ENCODE measurements at regions not wholly inside any gene's neighbourhood (a gene's known extent, or its start where the extent isn't known, plus 50 kb on each side); places are given as distances from the start of the nearest gene placed in this dataset.

GRCh38 chr9:13431692-13432091 lies 152.2 kb upstream of the MPDZ start:
- ChIA-PET CTCF (no interaction called here), POLR2A (no interaction called here)
- no peaks in the 10 kb centered on the region for H3K9me3 Mint-ChIP-seq
- H3K27me3 Mint-ChIP-seq: no peaks in the 10 kb centered on the region
- H3K36me3 Mint-ChIP-seq (ENCODE audit: low read depth): no peaks in the 10 kb centered on the region
- H3K4me1 Mint-ChIP-seq: no peaks in the 10 kb centered on the region
- no peak overlapping the region for H3K4me3 Mint-ChIP-seq
- DNase-seq: no peak
- H3K27ac Mint-ChIP-seq: no peak overlapping the region

- CTCF ChIA-PET: no interaction called here
These were observed 151.7 kb upstream of the MPDZ start for GRCh38 chr9:13431222-13431536.

GRCh38 chr9:13430368-13431221 lies 151.1 kb upstream of the MPDZ start:
- no peak overlapping the region for H3K27ac Mint-ChIP-seq
- no peaks in the 10 kb centered on the region for H3K27me3 Mint-ChIP-seq
- H3K4me3 Mint-ChIP-seq: no peak overlapping the region
- POLR2A ChIA-PET: no interaction called here
- H3K36me3 Mint-ChIP-seq (ENCODE audit: low read depth): no peaks in the 10 kb centered on the region
- CTCF ChIA-PET: no interaction called here
- no peaks in the 10 kb centered on the region for H3K4me1 Mint-ChIP-seq
- no peak for DNase-seq
- H3K9me3 Mint-ChIP-seq: no peaks in the 10 kb centered on the region

More at GRCh38 chr9:13431222-13431536, 151.7 kb upstream of the MPDZ start:
- Mint-ChIP-seq H3K36me3 (ENCODE audit: low read depth) (no peaks in the 10 kb centered on the region), H3K4me3 (no peak overlapping the region), H3K27me3 (no peaks in the 10 kb centered on the region), H3K9me3 (no peaks in the 10 kb centered on the region), H3K27ac (no peak overlapping the region), H3K4me1 (no peaks in the 10 kb centered on the region)
- POLR2A ChIA-PET: no interaction called here
- no peak for DNase-seq

- no peaks in the 10 kb centered on the region for H3K4me1 Mint-ChIP-seq
These were observed 150.1 kb upstream of the MPDZ start for GRCh38 chr9:13429301-13430190.

GRCh38 chr9:13428766-13429165 lies 149.3 kb upstream of the MPDZ start:
- Mint-ChIP-seq H3K27me3 (no peaks in the 10 kb centered on the region), H3K27ac (no peak overlapping the region), H3K4me3 (no peak overlapping the region), H3K4me1 (no peaks in the 10 kb centered on the region), H3K36me3 (ENCODE audit: low read depth) (no peaks in the 10 kb centered on the region), H3K9me3 (no peaks in the 10 kb centered on the region)
- ChIA-PET POLR2A (no interaction called here), CTCF (interaction anchor here (1.1 to 3.1 kb wide), 3 partner anchors 11 to 999 kb away, joined by 3 to 26 read pairs (median 6); no protein-coding TSS in a partner anchor)
- DNase-seq: no peak

More at GRCh38 chr9:13429301-13430190, 150.1 kb upstream of the MPDZ start:
- no peaks in the 10 kb centered on the region for H3K27me3 Mint-ChIP-seq
- DNase-seq: no peak
- ChIA-PET POLR2A (no interaction called here), CTCF (interaction anchor here (1.1 to 3.1 kb wide), 2 partner anchors 10 to 924 kb away, joined by 3 to 26 read pairs; no protein-coding TSS in a partner anchor)
- no peak overlapping the region for H3K4me3 Mint-ChIP-seq
- H3K27ac Mint-ChIP-seq: no peak overlapping the region
- no peaks in the 10 kb centered on the region for H3K9me3 Mint-ChIP-seq
- H3K36me3 Mint-ChIP-seq (ENCODE audit: low read depth): no peaks in the 10 kb centered on the region

- H3K27me3 Mint-ChIP-seq: no peaks in the 10 kb centered on the region
These were observed 148.1 kb upstream of the MPDZ start for GRCh38 chr9:13427587-13427986.

GRCh38 chr9:13426606-13427005 lies 147.1 kb upstream of the MPDZ start:
- CTCF ChIA-PET: interaction anchor here (1.6 to 3.1 kb wide), 3 partner anchors 10 to 927 kb away, joined by 5 to 26 read pairs (median 7); no protein-coding TSS in a partner anchor
- H3K9me3 Mint-ChIP-seq: no peaks in the 10 kb centered on the region
- no peaks in the 10 kb centered on the region for H3K27me3 Mint-ChIP-seq
- no peak for DNase-seq
- no peak overlapping the region for H3K27ac Mint-ChIP-seq
- no peaks in the 10 kb centered on the region for H3K36me3 Mint-ChIP-seq (ENCODE audit: low read depth)
- POLR2A ChIA-PET: no interaction called here
- H3K4me1 Mint-ChIP-seq: no peaks in the 10 kb centered on the region
- no peak overlapping the region for H3K4me3 Mint-ChIP-seq

More at GRCh38 chr9:13427587-13427986, 148.1 kb upstream of the MPDZ start:
- no peaks in the 10 kb centered on the region for H3K9me3 Mint-ChIP-seq
- no peak for DNase-seq
- POLR2A ChIA-PET: no interaction called here
- CTCF ChIA-PET: interaction anchor here (0.6 to 3.1 kb wide), 11 partner anchors 9 to 1148 kb away, joined by 3 to 26 read pairs (median 4); no protein-coding TSS in a partner anchor
- H3K4me3 Mint-ChIP-seq: no peak overlapping the region
- no peaks in the 10 kb centered on the region for H3K4me1 Mint-ChIP-seq
- H3K27ac Mint-ChIP-seq: no peak overlapping the region
- no peaks in the 10 kb centered on the region for H3K36me3 Mint-ChIP-seq (ENCODE audit: low read depth)

GRCh38 chr9:13424872-13425271 lies 145.4 kb upstream of the MPDZ start:
- ChIA-PET POLR2A (no interaction called here), CTCF (no interaction called here)
- Mint-ChIP-seq H3K27me3 (no peaks in the 10 kb centered on the region), H3K27ac (no peak overlapping the region), H3K36me3 (ENCODE audit: low read depth) (no peaks in the 10 kb centered on the region), H3K4me3 (no peak overlapping the region), H3K9me3 (no peaks in the 10 kb centered on the region), H3K4me1 (no peaks in the 10 kb centered on the region)
- DNase-seq: no peak

GRCh38 chr9:13424204-13424603 lies 144.7 kb upstream of the MPDZ start:
- Mint-ChIP-seq H3K4me1 (no peaks in the 10 kb centered on the region), H3K4me3 (no peak overlapping the region), H3K9me3 (no peaks in the 10 kb centered on the region), H3K27ac (no peak overlapping the region), H3K27me3 (no peaks in the 10 kb centered on the region), H3K36me3 (ENCODE audit: low read depth) (no peaks in the 10 kb centered on the region)
- ChIA-PET CTCF (no interaction called here), POLR2A (no interaction called here)
- no peak for DNase-seq

- ChIA-PET CTCF (no interaction called here), POLR2A (no interaction called here)
- DNase-seq: no peak
- Mint-ChIP-seq H3K4me3 (no peak overlapping the region), H3K4me1 (no peaks in the 10 kb centered on the region), H3K27ac (no peak overlapping the region), H3K9me3 (no peaks in the 10 kb centered on the region), H3K36me3 (ENCODE audit: low read depth) (no peaks in the 10 kb centered on the region), H3K27me3 (no peaks in the 10 kb centered on the region)
These were observed 134.9 kb upstream of the MPDZ start for GRCh38 chr9:13414349-13414748.

GRCh38 chr9:13412331-13412730 lies 132.8 kb upstream of the MPDZ start:
- Mint-ChIP-seq H3K4me1 (no peaks in the 10 kb centered on the region), H3K9me3 (peaks cover 3% of the 10 kb centered on the region), H3K27ac (no peak overlapping the region), H3K27me3 (no peaks in the 10 kb centered on the region), H3K4me3 (no peak overlapping the region), H3K36me3 (ENCODE audit: low read depth) (no peaks in the 10 kb centered on the region)
- ChIA-PET POLR2A (no interaction called here), CTCF (no interaction called here)
- no peak for DNase-seq

GRCh38 chr9:13411791-13412190 lies 132.3 kb upstream of the MPDZ start:
- H3K27ac Mint-ChIP-seq: no peak overlapping the region
- no peaks in the 10 kb centered on the region for H3K36me3 Mint-ChIP-seq (ENCODE audit: low read depth)
- peaks cover 3% of the 10 kb centered on the region for H3K9me3 Mint-ChIP-seq
- ChIA-PET POLR2A (no interaction called here), CTCF (interaction anchor here (1.0 kb wide), 1 partner anchor 16 kb away, joined by 3 read pairs; no protein-coding TSS in a partner anchor)
- no peak overlapping the region for H3K4me3 Mint-ChIP-seq
- H3K4me1 Mint-ChIP-seq: no peaks in the 10 kb centered on the region
- DNase-seq: no peak
- H3K27me3 Mint-ChIP-seq: no peaks in the 10 kb centered on the region

GRCh38 chr9:13410566-13411031 lies 131.1 kb upstream of the MPDZ start:
- no peak overlapping the region for H3K4me3 Mint-ChIP-seq
- CTCF ChIA-PET: no interaction called here
- DNase-seq: no peak
- peaks cover 3% of the 10 kb centered on the region for H3K9me3 Mint-ChIP-seq
- POLR2A ChIA-PET: no interaction called here
- no peaks in the 10 kb centered on the region for H3K4me1 Mint-ChIP-seq
- H3K36me3 Mint-ChIP-seq (ENCODE audit: low read depth): no peaks in the 10 kb centered on the region
- no peak overlapping the region for H3K27ac Mint-ChIP-seq
- no peaks in the 10 kb centered on the region for H3K27me3 Mint-ChIP-seq

All from activated CD4-positive, alpha-beta memory T cell treated with anti-CD3 and anti-CD28 coated beads, Interleukin-2, amount 10 ng/mL, durations not matched to agents 7 days and 5 days (primary cell).